ENCODE measurements at regions not wholly inside any gene's neighbourhood (a gene's known extent, or its start where the extent isn't known, plus 50 kb on each side); places are given as distances from the start of the nearest gene placed in this dataset.

DNA sequence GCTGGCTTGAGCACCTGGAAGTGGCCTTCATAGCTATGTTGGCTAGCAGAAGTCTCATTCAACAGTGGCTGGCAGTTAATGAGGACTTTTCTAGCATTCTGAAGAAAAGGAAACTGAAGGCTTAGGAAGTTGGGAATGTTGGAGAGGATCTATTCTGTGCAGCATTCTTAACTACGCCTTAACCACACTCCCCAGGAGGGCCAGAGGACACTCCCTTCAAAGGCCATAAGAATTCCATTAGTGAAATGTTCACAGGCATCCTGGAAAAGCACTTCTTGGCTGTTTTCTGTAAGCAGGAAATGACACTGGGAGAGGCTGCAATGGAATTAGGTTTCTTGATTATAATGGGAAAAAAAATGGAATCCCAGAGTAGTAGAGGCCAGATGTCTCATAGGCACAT, 188.9 kb downstream of the ARHGAP12 start:
- ChIA-PET POLR2A (no interaction called here), CTCF (no interaction called here)
- no peak for TF ChIP-seq FOXK2 (IDR thresholded peaks at IDR 0.05)
- TF ChIP-seq L3MBTL2 (conservative IDR thresholded peaks at IDR 0.05), result no peak
- no peak for TF ChIP-seq HDGF (IDR thresholded peaks at IDR 0.05; ENCODE audit: borderline replicate concordance)
- no peak for TF ChIP-seq FOXA1 (IDR thresholded peaks at IDR 0.05)
- TF ChIP-seq SUZ12 (IDR thresholded peaks at IDR 0.05), result no peak
- no peak for TF ChIP-seq TARDBP (IDR thresholded peaks at IDR 0.05)
- no peak for TF ChIP-seq ELF4 (IDR thresholded peaks at IDR 0.05)
- no peak for TF ChIP-seq NFRKB (IDR thresholded peaks at IDR 0.05)
- no peak for TF ChIP-seq ARNT (IDR thresholded peaks at IDR 0.05)
- TF ChIP-seq SP1 (IDR thresholded peaks at IDR 0.05), result no peak
- no peak for TF ChIP-seq LEF1 (IDR thresholded peaks at IDR 0.05; ENCODE audit: borderline replicate concordance)
- TF ChIP-seq, protein P1, sequence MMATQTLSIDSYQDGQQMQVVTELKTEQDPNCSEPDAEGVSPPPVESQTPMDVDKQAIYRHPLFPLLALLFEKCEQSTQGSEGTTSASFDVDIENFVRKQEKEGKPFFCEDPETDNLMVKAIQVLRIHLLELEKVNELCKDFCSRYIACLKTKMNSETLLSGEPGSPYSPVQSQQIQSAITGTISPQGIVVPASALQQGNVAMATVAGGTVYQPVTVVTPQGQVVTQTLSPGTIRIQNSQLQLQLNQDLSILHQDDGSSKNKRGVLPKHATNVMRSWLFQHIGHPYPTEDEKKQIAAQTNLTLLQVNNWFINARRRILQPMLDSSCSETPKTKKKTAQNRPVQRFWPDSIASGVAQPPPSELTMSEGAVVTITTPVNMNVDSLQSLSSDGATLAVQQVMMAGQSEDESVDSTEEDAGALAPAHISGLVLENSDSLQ (IDR thresholded peaks at IDR 0.05), result no peak
- TF ChIP-seq ZNF384 (IDR thresholded peaks at IDR 0.05), result no peak
- no peak for TF ChIP-seq BHLHE40 (IDR thresholded peaks at IDR 0.05; ENCODE audit: borderline replicate concordance)
- TF ChIP-seq CTBP1 (IDR thresholded peaks at IDR 0.05; ENCODE audit: borderline replicate concordance), result no peak
- TF ChIP-seq FOXM1 (IDR thresholded peaks at IDR 0.05; ENCODE audit: borderline replicate concordance), result no peak
- DNase-seq (ENCODE audit: extremely low spot score), result no peak

DNA sequence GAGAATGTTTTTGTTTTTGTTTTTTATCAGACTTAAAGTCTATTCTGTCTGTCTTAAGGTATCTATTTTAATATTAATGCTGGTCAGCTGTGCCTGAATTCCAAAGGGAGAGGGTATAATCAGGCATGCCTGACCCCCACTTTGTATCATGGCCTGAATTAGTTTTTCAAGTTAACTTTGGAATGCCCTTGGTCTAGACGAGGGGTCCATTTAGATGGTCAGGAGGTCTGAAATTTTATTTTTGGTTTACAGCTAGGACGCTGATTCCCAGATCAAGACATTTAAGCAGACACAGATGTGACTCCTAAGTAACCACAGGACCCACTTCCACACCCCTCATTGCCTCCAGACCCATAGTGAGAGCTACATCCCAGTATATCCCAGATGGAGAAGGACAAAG, 189.5 kb downstream of the ARHGAP12 start:
- no peak for DNase-seq (ENCODE audit: extremely low spot score)
- POLR2A ChIA-PET, result no interaction called here
- CTCF ChIA-PET, result no interaction called here
- TF ChIP-seq FOXA1 (IDR thresholded peaks at IDR 0.05), result no peak
- TF ChIP-seq ZNF384 (IDR thresholded peaks at IDR 0.05), result no peak
- no peak for TF ChIP-seq FOXK2 (IDR thresholded peaks at IDR 0.05)
- TF ChIP-seq ELF4 (IDR thresholded peaks at IDR 0.05), result no peak
- no peak for TF ChIP-seq L3MBTL2 (conservative IDR thresholded peaks at IDR 0.05)
- TF ChIP-seq SUZ12 (IDR thresholded peaks at IDR 0.05), result no peak
- TF ChIP-seq SP1 (IDR thresholded peaks at IDR 0.05), result no peak
- TF ChIP-seq, protein P1 (IDR thresholded peaks at IDR 0.05), result no peak
- TF ChIP-seq ARNT (IDR thresholded peaks at IDR 0.05), result no peak
- no peak for TF ChIP-seq TARDBP (IDR thresholded peaks at IDR 0.05)
- no peak for TF ChIP-seq NFRKB (IDR thresholded peaks at IDR 0.05)
- TF ChIP-seq CTBP1 (IDR thresholded peaks at IDR 0.05; ENCODE audit: borderline replicate concordance), result no peak
- TF ChIP-seq HDGF (IDR thresholded peaks at IDR 0.05; ENCODE audit: borderline replicate concordance), result no peak
- no peak for TF ChIP-seq BHLHE40 (IDR thresholded peaks at IDR 0.05; ENCODE audit: borderline replicate concordance)
- TF ChIP-seq FOXM1 (IDR thresholded peaks at IDR 0.05; ENCODE audit: borderline replicate concordance), result no peak
- no peak for TF ChIP-seq LEF1 (IDR thresholded peaks at IDR 0.05; ENCODE audit: borderline replicate concordance)

DNA sequence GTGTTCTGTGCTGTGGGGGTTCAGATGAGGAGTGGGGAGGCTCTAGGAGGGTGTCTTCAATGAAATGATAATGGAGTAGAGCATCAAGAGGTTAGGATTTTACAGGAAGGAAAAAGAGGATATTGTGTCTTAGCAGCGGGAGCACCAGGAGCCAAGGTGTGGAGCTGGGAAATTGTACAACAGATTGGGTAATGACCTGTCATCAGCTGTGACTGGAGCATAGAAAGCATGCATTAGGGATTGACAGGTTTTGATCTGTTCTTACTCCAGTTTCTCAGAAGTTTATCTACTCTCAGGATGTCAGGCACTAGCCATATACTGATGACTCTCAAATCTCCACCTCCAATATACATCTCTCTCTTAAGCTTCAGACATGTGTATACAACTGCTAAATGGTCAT, 196.9 kb downstream of the ARHGAP12 start:
- CTCF ChIA-PET, result no interaction called here
- POLR2A ChIA-PET, result no interaction called here
- DNase-seq (ENCODE audit: extremely low spot score), result no peak
- TF ChIP-seq FOXK2 (IDR thresholded peaks at IDR 0.05) (no peak), SUZ12 (IDR thresholded peaks at IDR 0.05) (no peak), NFRKB (IDR thresholded peaks at IDR 0.05) (no peak), ZNF384 (IDR thresholded peaks at IDR 0.05) (no peak), ARNT (IDR thresholded peaks at IDR 0.05) (no peak), HDGF (IDR thresholded peaks at IDR 0.05; ENCODE audit: borderline replicate concordance) (no peak), FOXA1 (IDR thresholded peaks at IDR 0.05) (no peak), FOXM1 (IDR thresholded peaks at IDR 0.05; ENCODE audit: borderline replicate concordance) (no peak), BHLHE40 (IDR thresholded peaks at IDR 0.05; ENCODE audit: borderline replicate concordance) (no peak), TARDBP (IDR thresholded peaks at IDR 0.05) (no peak), CTBP1 (IDR thresholded peaks at IDR 0.05; ENCODE audit: borderline replicate concordance) (no peak), L3MBTL2 (conservative IDR thresholded peaks at IDR 0.05) (no peak), LEF1 (IDR thresholded peaks at IDR 0.05; ENCODE audit: borderline replicate concordance) (no peak), SP1 (IDR thresholded peaks at IDR 0.05) (no peak), ELF4 (IDR thresholded peaks at IDR 0.05) (no peak)
- TF ChIP-seq, protein P1 (IDR thresholded peaks at IDR 0.05), result no peak

DNA sequence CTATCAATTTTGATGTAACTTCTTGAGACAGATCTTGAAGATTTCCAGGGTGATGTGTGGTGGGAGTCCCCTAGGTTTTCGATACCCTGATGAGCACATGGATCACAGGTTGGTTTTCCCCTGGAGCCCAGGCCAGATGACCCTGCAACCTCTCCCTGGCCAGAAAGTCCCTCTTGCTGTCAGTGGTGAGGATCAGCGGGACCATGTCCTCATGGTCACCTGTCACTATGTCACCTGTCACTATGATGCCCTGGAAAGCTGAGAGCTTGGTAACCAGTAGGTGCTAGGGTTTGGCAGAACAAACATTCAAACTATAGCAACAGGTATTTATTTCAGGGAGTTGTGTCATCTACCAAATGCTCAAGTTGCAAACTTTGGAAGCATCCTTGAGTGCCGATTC, 197.9 kb downstream of the ARHGAP12 start:
- TF ChIP-seq CTBP1 (IDR thresholded peaks at IDR 0.05; ENCODE audit: borderline replicate concordance) (no peak), FOXK2 (IDR thresholded peaks at IDR 0.05) (no peak)
- CTCF ChIA-PET, result no interaction called here
- POLR2A ChIA-PET, result no interaction called here
- no peak for DNase-seq (ENCODE audit: extremely low spot score)

DNA sequence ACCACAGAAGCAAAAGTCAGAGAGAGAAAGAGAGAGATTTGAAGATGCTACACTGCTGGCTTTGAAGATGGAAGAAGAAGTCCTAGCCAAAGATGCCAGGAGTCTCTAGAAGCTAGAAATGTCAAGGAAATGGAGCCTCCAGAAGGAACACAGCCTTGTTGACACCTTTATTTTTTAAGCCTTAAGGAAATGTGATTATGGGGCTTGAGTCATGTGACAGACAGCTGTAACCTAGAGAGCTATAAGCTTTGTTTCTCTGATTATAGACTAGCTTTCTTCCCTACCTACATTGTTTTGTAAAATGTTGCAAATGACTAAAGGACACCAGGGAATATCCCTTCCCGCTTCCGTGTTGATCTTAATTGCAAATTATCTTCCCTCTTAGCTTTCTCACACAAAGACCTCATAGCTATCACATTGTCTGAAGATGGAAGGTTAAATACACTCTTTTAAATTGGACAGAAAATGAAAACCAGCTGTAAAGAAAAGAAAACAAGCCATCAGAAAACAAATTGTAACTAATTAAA, 199.9 kb downstream of the ARHGAP12 start:
- ChIA-PET CTCF (no interaction called here), POLR2A (no interaction called here)
- DNase-seq (ENCODE audit: extremely low spot score), result no peak
- TF ChIP-seq ARNT (IDR thresholded peaks at IDR 0.05), result no peak
- TF ChIP-seq TARDBP (IDR thresholded peaks at IDR 0.05), result no peak
- TF ChIP-seq SUZ12 (IDR thresholded peaks at IDR 0.05), result no peak
- TF ChIP-seq NFRKB (IDR thresholded peaks at IDR 0.05), result no peak
- no peak for TF ChIP-seq L3MBTL2 (conservative IDR thresholded peaks at IDR 0.05)
- TF ChIP-seq, protein P1 (IDR thresholded peaks at IDR 0.05), result no peak
- no peak for TF ChIP-seq LEF1 (IDR thresholded peaks at IDR 0.05; ENCODE audit: borderline replicate concordance)
- no peak for TF ChIP-seq CTBP1 (IDR thresholded peaks at IDR 0.05; ENCODE audit: borderline replicate concordance)
- no peak for TF ChIP-seq FOXK2 (IDR thresholded peaks at IDR 0.05)
- TF ChIP-seq BHLHE40 (IDR thresholded peaks at IDR 0.05; ENCODE audit: borderline replicate concordance), result no peak
- TF ChIP-seq SP1 (IDR thresholded peaks at IDR 0.05), result no peak
- TF ChIP-seq ELF4 (IDR thresholded peaks at IDR 0.05), result no peak
- TF ChIP-seq FOXM1 (IDR thresholded peaks at IDR 0.05; ENCODE audit: borderline replicate concordance), result no peak
- TF ChIP-seq HDGF (IDR thresholded peaks at IDR 0.05; ENCODE audit: borderline replicate concordance), result no peak
- no peak for TF ChIP-seq ZNF384 (IDR thresholded peaks at IDR 0.05)
- no peak for TF ChIP-seq FOXA1 (IDR thresholded peaks at IDR 0.05)
